T-helper 9 cell (primary cell): ENCODE measurements at regions not wholly inside any gene's neighbourhood (a gene's known extent, or its start where the extent isn't known, plus 50 kb on each side); places are given as distances from the start of the nearest gene placed in this dataset.
"Not testable (repeated sequence)": the region's sequence is repeated elsewhere in the genome, so short reads cannot be mapped to it uniquely, and the experiment has no call there.

Experiments used
- DNase-seq: peaks from one replicate; pipeline ENCODE4 v3.0.0-alpha.2; 2020

GRCh38 chr10:124161601-124162000 lies 68.2 kb upstream of the CHST15 start:
- DNase-seq = no peak

DNA sequence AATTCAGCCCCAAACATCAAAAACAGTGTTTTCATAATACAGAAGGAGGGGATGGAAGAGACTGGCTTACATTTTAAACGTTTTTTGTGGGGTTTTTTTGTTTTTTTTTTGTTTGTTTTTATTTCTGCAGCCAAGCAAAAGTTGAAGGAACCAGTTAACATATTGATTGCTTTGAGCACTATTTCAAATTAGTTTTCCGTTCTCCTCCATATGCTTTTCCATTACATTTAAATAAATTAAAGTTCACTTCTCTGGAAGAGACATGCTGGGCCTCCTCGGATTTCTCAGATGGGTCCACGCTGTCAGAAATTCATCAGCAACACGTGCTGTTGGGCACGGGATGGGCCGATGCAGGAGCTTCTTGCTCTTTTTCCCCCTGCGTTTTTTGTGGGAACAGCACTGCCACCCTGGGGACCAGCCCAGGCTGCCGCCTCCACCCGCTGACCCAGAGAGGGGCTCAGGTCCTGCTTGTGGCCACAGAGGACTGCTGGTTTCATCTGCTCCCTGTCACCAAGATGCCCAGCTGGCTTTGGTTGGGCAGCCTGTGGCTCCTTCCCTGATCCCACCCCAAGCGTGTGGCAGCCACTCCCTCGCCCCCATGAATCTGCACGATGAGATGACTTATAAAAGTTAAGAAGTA lies 67.7 kb upstream of the CHST15 start:
- DNase-seq = no peak

DNA sequence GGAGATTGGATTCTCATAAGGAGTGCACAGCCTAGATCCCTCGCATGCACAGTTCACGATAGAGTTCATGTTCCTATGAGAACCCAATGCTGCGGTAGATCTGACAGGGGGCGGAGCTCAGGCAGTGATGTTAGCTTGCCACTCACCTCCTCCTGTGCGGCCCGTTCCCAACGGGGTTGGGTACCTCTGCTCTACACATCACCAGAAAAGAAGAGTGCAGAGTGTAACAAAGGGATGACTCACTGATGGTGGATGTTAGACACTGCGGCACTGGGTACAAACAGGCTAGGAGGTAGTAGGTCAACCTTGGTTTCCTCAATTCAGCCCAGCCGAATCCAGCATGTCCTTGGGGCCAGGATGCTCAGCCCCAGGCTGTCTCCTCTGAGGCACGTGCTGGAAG lies 66.8 kb upstream of the CHST15 start:
- DNase-seq = no peak

- no peak for DNase-seq
These were observed 65.8 kb upstream of the CHST15 start for GRCh38 chr10:124159153-124159552.

DNA sequence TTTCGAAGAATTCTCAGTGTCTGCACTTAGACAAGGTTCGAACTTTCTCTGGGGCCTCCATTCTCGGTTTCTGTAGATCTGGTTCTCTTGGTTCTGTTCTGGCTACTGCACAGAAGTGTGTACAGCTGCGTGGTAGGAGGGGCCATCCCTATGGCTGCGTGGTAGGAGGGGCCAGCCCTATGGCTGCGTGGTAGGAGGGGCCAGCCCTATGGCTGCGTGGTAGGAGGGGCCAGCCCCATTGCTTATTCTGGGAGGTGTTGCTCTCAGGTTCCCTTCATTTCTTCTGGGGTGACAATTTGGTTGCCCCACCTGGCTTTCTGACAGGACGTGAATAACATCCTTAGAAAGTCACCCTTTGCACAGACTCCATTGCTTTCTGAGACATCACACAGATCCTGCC lies 65.2 kb upstream of the CHST15 start:
- DNase-seq = no peak

DNA sequence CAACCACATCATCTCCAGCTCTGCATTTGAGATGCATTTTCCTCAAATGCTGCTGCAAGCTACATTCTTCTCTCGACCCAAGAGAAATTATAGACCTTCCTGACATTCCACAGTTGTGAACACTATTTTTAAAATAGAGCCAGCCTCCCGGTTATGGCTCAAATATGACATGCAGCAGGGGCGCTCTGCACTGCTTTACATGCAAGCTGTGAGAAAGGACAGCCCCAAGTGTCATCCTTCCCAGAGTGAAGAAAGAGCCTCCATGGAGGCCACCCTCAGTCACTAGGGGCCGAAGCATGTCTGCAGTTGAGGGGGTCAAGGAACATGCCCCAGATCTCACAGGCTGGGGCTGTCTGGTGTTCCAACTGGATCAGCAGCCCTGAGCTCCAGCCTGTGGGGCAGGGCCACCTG lies 63.9 kb upstream of the CHST15 start:
- no peak for DNase-seq

DNA sequence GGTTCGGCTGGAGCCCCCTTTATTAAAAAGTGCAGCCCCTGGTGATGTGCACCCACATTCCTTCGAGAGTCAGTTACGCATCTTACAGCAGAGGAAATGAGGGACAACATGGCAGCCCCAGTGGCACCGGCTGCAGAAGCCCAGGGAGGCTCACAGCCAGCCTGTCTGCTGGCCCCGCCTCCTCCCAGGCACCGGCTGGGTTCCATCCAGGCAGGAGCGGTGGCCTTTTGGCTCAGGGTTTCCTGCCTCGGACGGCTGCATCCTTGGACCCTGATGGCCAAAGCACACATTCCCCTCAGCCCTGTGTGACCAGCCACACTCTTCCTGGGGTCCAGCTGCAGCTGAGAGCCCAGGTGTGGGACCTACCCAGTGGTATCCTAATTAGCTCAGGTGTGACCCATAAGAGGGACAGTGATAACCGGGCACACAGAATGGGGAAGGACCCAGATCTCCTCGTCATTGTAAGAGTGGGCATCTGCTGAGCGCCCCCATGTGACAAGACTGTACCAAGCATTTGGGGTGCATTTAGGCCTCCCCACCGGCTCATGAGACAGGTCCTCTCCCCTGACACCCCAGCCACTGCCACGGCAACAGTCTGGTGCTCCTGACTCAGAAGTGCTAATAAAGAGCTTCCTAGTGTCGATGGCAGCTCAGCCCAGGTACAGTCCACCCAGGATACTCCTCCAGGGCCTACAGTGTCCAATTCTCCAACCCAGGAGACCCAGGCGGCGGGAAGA lies 63.3 kb upstream of the CHST15 start:
- DNase-seq = no peak

- no peak for DNase-seq
These were observed 62.5 kb upstream of the CHST15 start for GRCh38 chr10:124155781-124156435.

- DNase-seq = peak; percentile 17
These were observed 59.8 kb upstream of the CHST15 start for GRCh38 chr10:124153023-124153826.

- no peak for DNase-seq
These were observed 59.0 kb upstream of the CHST15 start for GRCh38 chr10:124152139-124153022.

DNA sequence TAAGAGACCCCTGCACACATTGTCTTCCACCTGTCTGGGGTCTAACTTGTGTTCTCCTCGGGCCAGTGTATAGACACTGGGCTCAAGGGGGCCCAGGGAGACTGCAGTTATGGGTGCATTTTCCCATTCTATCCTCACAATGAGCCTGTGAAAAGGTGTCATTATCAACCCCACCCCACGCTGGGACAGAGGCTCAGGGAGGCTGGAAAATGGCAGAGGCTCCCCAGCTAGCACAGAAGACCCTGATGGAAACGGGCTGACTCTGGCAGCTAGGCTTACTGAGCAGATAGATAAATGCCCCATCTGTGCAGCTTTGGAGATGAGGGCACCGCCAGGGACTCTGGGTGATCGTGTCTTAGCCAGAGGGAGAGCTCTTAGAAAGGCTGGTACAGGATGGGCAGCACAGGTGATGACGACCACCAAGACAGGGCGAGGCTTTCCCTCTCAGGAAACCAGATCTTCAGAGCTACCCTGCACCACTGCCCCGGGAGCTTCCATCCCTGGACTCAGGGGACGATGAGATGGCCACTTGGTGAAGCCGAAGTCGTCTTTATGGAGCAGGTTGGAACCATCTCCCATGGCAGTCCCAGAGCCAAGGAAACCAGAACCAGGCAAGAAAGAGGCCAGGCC lies 58.2 kb upstream of the CHST15 start:
- no peak for DNase-seq

DNA sequence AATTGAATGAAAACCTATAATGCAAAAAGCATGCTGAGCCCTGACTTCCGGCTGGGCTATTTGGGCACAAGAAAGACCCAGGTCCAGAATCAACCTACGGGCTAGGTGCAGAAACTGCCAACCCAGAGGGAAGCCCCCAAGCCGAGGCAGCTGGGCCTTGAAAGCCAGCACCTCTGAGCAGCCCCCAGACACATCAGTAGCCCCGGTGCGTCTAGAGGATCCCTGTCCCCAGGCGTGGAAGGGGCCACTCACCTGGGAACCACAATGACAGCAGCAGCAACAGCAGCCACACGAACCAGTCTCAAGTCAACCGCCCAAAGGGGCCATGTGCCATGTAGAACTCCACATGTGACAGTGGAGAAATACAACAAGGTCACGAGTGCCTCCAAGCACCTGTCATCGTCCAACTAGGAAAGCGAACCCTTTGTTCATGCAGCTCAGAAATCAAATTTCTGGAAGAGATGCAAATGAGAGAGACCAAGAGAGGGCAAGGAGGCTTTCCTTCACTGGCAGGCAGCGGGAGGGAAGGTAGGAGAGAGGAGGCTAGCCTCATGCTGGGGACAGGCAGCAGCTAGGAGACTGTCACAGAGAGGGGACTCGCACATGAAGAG lies 57.5 kb upstream of the CHST15 start:
- no peak for DNase-seq

- no peak for DNase-seq
These were observed 56.9 kb upstream of the CHST15 start for GRCh38 chr10:124150189-124150806.

DNA sequence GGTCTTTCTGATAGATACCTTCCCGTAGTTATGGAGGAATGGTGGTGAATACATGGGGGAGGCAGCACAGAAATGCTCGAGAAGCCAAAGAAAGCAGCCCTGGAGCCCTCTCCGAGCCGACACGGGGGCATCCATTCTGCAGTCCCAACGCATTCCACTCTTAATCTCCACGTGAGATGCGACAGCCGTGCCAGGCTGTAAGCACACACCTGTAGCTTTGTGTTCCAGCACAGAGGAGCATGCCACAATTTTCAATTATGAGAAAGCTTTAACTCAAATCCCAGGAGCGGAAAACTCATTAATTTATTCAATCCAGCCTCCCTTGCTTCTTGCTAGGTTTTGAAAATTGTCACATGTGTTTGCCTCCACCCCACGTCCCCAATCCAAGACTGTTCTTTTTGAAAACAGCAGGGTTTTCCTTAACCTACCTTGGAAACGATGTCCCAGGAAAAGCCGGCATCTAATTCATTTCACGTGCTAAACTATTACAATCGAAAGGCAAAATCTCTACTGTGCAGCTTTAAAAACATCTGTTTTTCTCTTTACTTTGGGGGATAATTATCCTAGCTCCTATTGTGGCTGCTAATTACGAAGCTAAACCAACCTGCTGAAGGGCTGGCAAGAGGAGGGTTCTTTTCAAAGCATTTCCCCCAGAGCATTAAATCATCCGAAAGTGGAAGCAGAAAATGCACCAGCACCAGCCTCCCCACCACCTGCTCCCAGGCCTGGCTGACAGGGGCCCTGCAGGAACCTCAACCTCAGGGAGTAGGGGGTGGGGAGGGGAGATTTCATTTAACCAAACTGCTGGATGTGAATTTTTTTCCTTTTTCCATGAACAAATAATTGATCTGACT lies 56.0 kb upstream of the CHST15 start:
- DNase-seq = no peak

DNA sequence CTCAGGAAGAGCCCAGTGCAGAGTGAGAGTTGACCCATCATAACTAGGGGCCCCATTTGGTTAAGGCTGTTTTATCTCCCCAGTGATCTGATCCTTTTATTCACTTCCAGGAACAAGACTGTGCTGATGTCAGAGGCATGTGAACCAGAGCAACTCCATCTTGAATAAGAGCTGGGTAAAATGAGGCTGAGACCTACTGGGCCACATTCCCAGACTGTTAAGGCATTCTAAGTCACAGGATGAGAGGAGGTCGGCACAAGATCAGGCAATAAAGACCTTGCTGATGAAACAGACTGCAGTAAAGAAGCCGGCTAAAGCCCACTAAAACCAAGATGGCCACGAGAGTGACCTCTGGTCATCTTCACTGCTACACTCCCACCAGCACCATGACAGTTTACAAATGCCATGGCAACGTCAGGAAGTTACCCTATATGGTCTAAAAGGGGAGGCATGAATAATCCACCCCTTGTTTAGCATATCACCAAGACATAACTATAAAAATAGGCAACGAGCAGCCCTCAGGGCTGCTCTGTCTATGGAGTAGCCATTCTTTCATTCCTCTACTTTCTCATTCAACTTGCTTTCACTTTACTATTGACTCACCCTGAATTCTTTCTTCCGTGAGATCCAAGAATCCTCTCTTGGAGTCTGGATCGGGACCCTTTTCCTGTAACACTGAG lies 55.3 kb upstream of the CHST15 start:
- not testable (repeated sequence) for DNase-seq

- DNase-seq = no peak
These were observed 53.1 kb upstream of the CHST15 start for GRCh38 chr10:124146483-124146882.

DNA sequence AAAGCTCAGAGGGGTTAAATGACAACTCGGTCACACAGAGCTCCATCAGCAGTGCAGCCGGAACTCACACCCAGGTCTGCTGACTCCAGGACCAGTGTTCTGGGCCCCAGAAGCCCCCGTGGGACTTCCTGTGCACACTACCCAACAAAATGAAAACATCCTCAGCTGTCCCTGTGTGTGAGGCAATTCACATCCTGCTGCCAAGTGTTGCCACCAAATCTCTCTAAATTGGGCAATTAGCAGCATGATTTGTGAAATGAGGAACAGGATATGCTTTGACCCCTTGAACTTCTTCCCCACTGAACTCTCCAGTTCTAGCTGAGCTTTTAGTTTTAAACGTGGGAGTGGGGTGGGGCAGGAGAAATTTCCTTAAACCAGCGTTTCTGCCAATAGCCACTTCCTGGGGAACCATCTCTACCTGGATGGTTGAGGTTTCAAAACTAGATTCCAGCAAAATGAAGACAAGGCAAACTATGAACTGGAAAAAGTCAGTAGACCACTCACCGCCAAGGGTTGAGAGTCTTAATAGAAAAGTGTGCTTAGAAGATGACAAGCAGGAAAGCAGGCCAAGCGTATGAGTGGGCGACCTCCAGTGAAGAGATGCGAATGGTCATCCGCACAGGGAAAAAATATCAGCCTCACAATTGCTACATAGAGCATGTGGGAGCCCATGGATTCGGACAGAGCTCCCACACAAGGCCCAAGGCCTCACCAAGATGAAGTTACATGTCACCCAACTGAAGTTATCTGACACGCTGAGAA lies 51.9 kb upstream of the CHST15 start:
- no peak for DNase-seq

DNA sequence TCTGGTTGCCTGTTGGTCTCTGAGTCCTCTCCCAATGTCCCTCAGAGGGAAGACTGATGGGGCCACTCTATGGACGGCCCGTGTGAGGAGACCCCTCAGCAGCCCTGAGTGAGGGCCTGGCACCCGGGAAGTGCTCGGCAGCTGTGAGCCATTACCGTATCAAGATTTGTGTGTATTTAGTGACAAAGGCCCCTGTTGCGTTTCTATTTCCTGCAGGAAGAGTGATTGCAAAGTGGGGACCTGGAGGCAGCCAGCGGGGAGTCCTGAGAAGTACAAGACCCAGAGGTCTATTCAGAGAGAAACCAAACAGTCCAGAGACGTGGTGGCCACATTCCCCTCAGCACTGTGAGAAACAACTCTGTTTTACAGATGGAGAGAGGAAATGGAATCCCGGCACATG lies 51.1 kb upstream of the CHST15 start:
- no peak for DNase-seq
